NCI-H774 (cell line): ENCODE measurements at regions not wholly inside any gene's neighbourhood (a gene's known extent, or its start where the extent isn't known, plus 50 kb on each side); places are given as distances from the start of the nearest gene placed in this dataset.
A peak's percentile ranks its signal among the peaks of the same experiment; 100 is the strongest.
"Not testable (repeated sequence)": the region's sequence is repeated elsewhere in the genome, so short reads cannot be mapped to it uniquely, and the experiment has no call there.

Experiments
- DNase-seq: peaks from one replicate; lab custom pipeline; 2025; lab: John Stamatoyannopoulos, UW

GRCh38 chr3:193801097-193801496 lies 208.1 kb downstream of the OPA1 start:
- no peak for DNase-seq

GRCh38 chr3:193803288-193803687 lies 210.3 kb downstream of the OPA1 start:
- peak; percentile 79 for DNase-seq

GRCh38 chr3:193805448-193805847 lies 212.4 kb downstream of the OPA1 start:
- peak; percentile 62 for DNase-seq

GRCh38 chr3:193808317-193808716 lies 215.3 kb downstream of the OPA1 start:
- DNase-seq = no peak

DNA sequence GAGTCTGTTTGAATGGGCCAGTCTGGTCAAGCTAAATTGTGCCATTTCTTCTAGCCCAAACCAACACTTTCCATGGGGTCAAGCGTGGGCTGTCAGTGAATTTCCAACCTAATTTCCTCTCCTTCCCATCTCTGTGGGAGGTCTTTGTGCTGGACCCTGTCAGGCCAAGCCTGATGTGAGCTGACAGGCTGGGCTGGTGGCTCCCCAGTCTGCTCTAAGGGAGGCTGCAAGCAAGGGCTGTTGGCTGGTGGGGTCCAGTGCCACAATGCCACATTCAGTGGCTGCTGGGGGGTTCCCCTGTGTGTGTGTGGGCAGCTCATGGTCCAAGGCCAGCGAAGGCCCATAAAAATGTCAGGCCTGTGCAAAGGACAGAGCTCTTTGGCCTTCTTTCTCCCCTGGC lies 216.1 kb downstream of the OPA1 start:
- no peak for DNase-seq

- no peak for DNase-seq
Measured at GRCh38 chr3:193812078-193812725, 219.2 kb downstream of the OPA1 start.

GRCh38 chr3:193812791-193813500 lies 219.9 kb downstream of the OPA1 start:
- DNase-seq = no peak

- DNase-seq = no peak
Measured at GRCh38 chr3:193813501-193813830, 220.5 kb downstream of the OPA1 start.

DNA sequence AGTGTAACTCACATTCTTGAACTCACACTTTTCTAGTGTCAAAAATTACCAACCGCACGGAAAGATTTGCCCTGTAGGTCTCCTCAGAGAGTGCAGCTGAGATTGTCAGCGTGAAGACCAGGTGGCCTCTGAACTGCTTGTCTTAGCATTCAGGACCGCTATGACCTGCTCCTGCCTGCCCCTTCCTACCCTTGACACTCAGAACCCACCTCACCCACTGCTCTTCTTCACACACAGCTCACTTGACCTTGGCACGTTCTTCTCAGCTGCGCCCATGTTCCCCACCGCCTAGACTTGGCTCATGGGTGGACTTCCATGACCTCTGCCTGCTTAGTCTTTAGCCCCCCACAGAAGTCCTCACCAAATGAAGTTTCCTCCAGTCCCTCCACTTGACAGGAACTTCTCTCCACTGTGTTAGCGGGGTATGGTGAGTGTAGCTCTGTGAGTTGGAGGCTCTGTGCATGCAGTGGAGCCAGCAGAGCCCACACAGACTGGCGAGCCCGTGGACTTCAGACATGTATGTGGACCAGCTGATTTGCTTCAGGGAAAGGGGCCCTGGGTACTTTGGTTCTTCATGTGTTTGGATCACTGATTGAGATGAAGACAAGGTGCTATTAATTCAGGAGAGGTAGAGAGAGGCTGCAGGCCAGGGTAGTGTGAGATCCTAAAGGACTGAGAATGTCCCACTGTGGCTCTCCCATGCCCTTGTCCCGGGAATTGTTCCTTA lies 221.3 kb downstream of the OPA1 start:
- DNase-seq = no peak

- no peak for DNase-seq
Measured at GRCh38 chr3:193815246-193816027, 222.4 kb downstream of the OPA1 start.

GRCh38 chr3:193816028-193816395 lies 223.0 kb downstream of the OPA1 start:
- no peak for DNase-seq

DNA sequence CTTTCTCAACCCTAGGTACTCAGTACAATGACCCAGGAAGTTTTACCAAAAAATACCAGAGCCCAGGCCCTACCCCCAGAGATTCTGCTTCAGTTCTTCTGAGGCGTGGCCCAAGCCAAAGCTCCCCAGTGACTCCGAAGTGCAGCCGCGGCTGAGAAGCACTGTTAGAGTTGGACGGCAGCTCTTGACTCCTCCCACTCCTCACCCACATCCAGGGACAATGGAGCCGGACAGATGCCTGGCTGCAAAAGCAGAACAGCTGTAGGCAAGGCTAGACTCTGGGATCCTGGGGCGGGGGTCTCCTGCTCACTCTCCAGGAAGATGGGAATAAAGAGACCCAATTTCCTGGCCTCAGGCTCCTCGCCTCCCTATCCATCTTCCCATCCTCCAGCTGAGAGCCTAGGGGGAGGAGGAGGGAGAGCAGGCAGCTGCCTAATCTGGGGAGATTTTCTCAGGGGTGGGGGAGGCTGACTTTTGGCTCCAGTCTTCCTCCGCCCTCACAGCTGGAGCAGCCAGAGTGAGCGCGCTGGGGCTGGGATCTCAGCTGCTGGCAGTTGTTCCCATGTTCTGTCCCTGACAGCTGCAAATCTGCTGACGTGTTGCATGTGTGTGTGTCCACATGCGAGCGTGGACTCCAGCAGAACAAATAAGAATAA lies 223.8 kb downstream of the OPA1 start:
- peak; percentile 86 for DNase-seq

DNA sequence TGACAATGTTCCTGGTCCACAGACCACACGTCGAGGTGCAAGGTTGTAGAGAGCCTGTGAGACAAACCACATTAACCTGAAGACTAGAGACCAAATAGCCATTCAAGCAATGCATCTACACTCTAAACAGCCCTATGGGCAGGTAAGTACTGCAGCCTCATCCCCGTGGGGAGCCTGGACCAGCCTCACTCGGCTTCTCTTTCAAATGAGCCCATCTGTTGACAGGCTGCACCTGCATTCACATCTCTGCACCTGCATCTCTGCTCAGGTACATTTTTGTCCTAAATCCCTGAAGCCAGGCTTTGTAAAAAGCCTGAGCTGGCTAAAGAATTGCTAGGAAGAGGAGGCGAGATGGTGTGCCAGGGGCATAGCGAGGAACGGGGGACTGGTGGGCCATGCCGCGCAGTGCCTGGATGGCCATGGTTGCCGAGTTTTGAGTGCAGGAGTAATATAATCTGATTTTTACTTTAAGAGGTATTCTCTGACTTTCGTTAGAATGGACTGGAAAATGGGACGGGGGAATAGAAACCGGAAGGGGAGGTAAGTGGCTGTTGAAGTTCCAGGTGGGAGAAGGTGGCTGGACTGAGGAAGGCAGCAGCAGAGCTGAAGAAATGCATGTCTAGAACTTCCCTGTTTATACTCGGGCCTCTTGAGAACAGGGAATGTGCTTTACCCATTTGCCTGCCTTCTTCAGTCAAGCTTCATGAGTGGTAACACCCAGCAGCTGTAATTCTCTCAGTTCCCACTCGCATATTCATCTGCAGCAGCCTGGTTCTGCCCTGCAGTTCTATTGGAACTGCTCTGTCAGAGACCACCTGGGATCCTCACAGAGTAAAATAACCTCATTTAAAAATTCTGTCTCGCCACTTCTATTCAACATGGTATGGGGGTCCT lies 226.4 kb downstream of the OPA1 start:
- DNase-seq = no peak

GRCh38 chr3:193821151-193821668 lies 228.2 kb downstream of the OPA1 start:
- DNase-seq = no peak

GRCh38 chr3:193822492-193823212 lies 229.6 kb downstream of the OPA1 start:
- no peak for DNase-seq

DNA sequence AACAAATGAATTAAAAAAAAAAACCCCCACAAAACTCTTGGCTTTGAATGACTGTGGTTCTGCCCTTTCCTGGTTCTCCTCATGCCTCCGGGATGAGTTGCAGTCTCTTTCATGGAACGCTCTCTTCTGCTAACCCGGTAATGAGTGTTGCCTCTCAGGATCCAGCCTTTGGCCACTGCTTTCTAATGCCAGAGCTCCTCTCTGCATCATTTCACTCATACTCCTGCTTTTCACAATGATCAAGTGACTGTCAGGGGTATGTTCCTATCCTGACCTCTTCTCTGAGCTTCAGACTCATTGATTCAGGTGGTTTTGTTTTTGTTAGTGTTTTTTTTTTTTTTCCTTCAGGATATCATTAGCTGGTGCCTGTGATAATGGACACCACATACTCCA lies 230.2 kb downstream of the OPA1 start:
- not testable (repeated sequence) for DNase-seq

GRCh38 chr3:193824365-193824764 lies 231.4 kb downstream of the OPA1 start:
- no peak for DNase-seq

DNA sequence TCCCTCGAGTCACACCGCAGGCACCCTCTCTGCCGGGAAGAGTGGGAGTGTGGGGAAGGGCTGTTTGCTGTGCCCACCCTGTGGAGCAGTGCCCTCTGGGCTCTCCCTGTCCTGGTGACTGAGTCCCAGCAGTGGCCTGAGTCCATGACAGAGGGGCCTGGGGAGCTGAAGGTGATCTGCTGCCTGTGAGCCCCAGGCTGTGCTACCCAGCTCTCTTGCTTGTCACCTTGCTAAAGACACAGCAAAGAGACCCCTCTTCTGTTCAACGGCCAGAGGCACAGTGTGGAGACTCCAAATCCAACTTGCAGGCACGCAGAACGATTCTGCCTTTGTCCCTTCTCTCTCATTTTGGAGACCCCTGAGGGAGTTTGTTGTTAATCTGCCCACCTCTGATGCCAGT lies 232.6 kb downstream of the OPA1 start:
- DNase-seq = no peak

GRCh38 chr3:193826159-193826795 lies 233.3 kb downstream of the OPA1 start:
- DNase-seq = peak; percentile 33
